Mammary epithelial cell (primary cell): ENCODE measurements at regions not wholly inside any gene's neighbourhood (a gene's known extent, or its start where the extent isn't known, plus 50 kb on each side); places are given as distances from the start of the nearest gene placed in this dataset.

ENCODE experiments used
- EZH2 ChIP-seq: IDR thresholded peaks from 2 replicates; pipeline ENCODE4 v1.6.1; 2012; ENCODE audit warnings: low read length, inconsistent platforms, borderline replicate concordance
- TF ChIP-seq, protein P1 (sequence below), 2 donors: IDR thresholded peaks in 1 of 2; conservative IDR thresholded peaks in 1 of 2; 2 replicates each; pipeline ENCODE4 v1.5.1; 2011 to 2012; ENCODE audit warnings: inconsistent platforms in 2 of 2, low read length in 2 of 2, mild to moderate bottlenecking in 2 of 2, control low read depth in 1 of 2, low read depth in 1 of 2; ENCODE audit not compliant: insufficient read depth in 1 of 2; ENCODE audit errors: extremely low read depth in 1 of 2

DNA sequence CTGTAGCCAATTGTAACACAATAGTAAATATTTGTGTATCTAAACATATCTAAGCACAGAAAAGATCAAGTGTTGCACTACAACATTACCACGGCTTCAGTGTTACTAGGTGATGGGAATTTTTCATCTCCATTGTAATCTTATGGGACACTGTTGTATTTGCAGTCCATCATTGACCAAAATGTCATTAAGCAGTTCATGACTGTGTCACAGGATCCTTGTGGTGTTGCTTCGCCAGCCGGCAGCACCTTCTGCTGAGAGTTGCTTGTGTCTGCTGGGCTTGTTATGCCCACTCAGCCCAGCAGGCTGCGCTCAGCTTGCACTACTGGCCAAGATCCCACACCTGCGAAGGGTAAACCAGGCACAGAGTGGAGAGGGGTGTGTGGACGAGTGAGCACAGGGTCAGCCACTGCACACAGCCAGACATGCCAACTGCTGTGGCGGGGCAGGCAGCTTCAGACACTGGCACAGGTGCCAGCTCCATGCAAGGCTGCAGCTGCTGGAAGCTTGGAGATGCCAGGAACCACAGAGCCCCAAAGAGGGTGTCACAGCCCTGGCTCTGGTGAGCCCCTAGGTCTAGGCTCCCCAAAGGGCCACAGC, 273.7 kb downstream of the CETN3 start:
- TF ChIP-seq, protein P1, sequence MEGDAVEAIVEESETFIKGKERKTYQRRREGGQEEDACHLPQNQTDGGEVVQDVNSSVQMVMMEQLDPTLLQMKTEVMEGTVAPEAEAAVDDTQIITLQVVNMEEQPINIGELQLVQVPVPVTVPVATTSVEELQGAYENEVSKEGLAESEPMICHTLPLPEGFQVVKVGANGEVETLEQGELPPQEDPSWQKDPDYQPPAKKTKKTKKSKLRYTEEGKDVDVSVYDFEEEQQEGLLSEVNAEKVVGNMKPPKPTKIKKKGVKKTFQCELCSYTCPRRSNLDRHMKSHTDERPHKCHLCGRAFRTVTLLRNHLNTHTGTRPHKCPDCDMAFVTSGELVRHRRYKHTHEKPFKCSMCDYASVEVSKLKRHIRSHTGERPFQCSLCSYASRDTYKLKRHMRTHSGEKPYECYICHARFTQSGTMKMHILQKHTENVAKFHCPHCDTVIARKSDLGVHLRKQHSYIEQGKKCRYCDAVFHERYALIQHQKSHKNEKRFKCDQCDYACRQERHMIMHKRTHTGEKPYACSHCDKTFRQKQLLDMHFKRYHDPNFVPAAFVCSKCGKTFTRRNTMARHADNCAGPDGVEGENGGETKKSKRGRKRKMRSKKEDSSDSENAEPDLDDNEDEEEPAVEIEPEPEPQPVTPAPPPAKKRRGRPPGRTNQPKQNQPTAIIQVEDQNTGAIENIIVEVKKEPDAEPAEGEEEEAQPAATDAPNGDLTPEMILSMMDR (conservative IDR thresholded peaks at IDR 0.05 in 1 of 2, IDR thresholded peaks at IDR 0.05 in 1 of 2; ENCODE audit: extremely low read depth in 1 of 2, insufficient read depth in 1 of 2, low read depth in 1 of 2, low read length in 2 of 2): peak; percentile 7 to 21
- TF ChIP-seq EZH2: no peak
